ENCODE measurements at regions not wholly inside any gene's neighbourhood (a gene's known extent, or its start where the extent isn't known, plus 50 kb on each side); places are given as distances from the start of the nearest gene placed in this dataset.
"Not testable (repeated sequence)": the region's sequence is repeated elsewhere in the genome, so short reads cannot be mapped to it uniquely, and the experiment has no call there.

- Histone ChIP-seq H3K36me3 (no peaks in the 10 kb centered on the region), H3K27me3 (no peaks in the 10 kb centered on the region), H3K9me3 (no peaks in the 10 kb centered on the region), H3K4me3 (no peak overlapping the region)
- DNase-seq: no peak
These were observed 384.3 kb upstream of the CNTNAP5 start for GRCh38 chr2:123640685-123641335.

- no peak for DNase-seq
- Histone ChIP-seq H3K36me3 (no peaks in the 10 kb centered on the region), H3K27me3 (no peaks in the 10 kb centered on the region), H3K4me3 (no peak overlapping the region), H3K9me3 (no peaks in the 10 kb centered on the region)
These were observed 381.0 kb upstream of the CNTNAP5 start for GRCh38 chr2:123644053-123644452.

- H3K9me3 ChIP-seq: no peaks in the 10 kb centered on the region
- no peaks in the 10 kb centered on the region for H3K27me3 ChIP-seq
- H3K4me3 ChIP-seq: no peak overlapping the region
- no peaks in the 10 kb centered on the region for H3K36me3 ChIP-seq
- no peak for DNase-seq
These were observed 377.1 kb upstream of the CNTNAP5 start for GRCh38 chr2:123648016-123648415.

GRCh38 chr2:123648956-123649355 is 376.1 kb upstream of the CNTNAP5 start:
- Histone ChIP-seq H3K9me3 (no peaks in the 10 kb centered on the region), H3K4me3 (no peak overlapping the region), H3K27me3 (no peaks in the 10 kb centered on the region), H3K36me3 (no peaks in the 10 kb centered on the region)
- DNase-seq: no peak

GRCh38 chr2:123651151-123651550 is 373.9 kb upstream of the CNTNAP5 start:
- no peaks in the 10 kb centered on the region for H3K27me3 ChIP-seq
- no peak for DNase-seq
- no peak overlapping the region for H3K4me3 ChIP-seq
- H3K36me3 ChIP-seq: no peaks in the 10 kb centered on the region
- H3K9me3 ChIP-seq: no peaks in the 10 kb centered on the region

- no peak for DNase-seq
- Histone ChIP-seq H3K36me3 (no peaks in the 10 kb centered on the region), H3K4me3 (no peak overlapping the region), H3K27me3 (no peaks in the 10 kb centered on the region), H3K9me3 (no peaks in the 10 kb centered on the region)
These were observed 372.8 kb upstream of the CNTNAP5 start for GRCh38 chr2:123652320-123652719.

GRCh38 chr2:123656590-123656989 is 368.5 kb upstream of the CNTNAP5 start:
- DNase-seq: no peak
- H3K4me3 ChIP-seq: no peak overlapping the region
- no peaks in the 10 kb centered on the region for H3K27me3 ChIP-seq
- no peaks in the 10 kb centered on the region for H3K36me3 ChIP-seq
- H3K9me3 ChIP-seq: peaks cover 15% of the 10 kb centered on the region

- Histone ChIP-seq H3K9me3 (peaks cover 15% of the 10 kb centered on the region), H3K36me3 (no peaks in the 10 kb centered on the region), H3K4me3 (no peak overlapping the region), H3K27me3 (no peaks in the 10 kb centered on the region)
- DNase-seq: no peak
These were observed 366.0 kb upstream of the CNTNAP5 start for GRCh38 chr2:123659120-123659519.

GRCh38 chr2:123670286-123670685 is 354.8 kb upstream of the CNTNAP5 start:
- no peaks in the 10 kb centered on the region for H3K27me3 ChIP-seq
- H3K9me3 ChIP-seq: 0 out of 2 replicates have a peak, but pooled peaks cover under 1% of the 10 kb centered on the region
- no peak overlapping the region for H3K4me3 ChIP-seq
- DNase-seq: no peak
- no peaks in the 10 kb centered on the region for H3K36me3 ChIP-seq

GRCh38 chr2:123683797-123684196 is 341.3 kb upstream of the CNTNAP5 start:
- H3K36me3 ChIP-seq, H3K27me3 ChIP-seq, H3K9me3 ChIP-seq, DNase-seq, H3K4me3 ChIP-seq: not testable (repeated sequence)

GRCh38 chr2:123687064-123687463 is 338.0 kb upstream of the CNTNAP5 start:
- H3K36me3 ChIP-seq: no peaks in the 10 kb centered on the region
- no peaks in the 10 kb centered on the region for H3K9me3 ChIP-seq
- no peak overlapping the region for H3K4me3 ChIP-seq
- H3K27me3 ChIP-seq: no peaks in the 10 kb centered on the region
- DNase-seq: no peak

- DNase-seq: no peak
- Histone ChIP-seq H3K4me3 (no peak overlapping the region), H3K27me3 (no peaks in the 10 kb centered on the region), H3K36me3 (no peaks in the 10 kb centered on the region), H3K9me3 (no peaks in the 10 kb centered on the region)
These were observed 336.7 kb upstream of the CNTNAP5 start for GRCh38 chr2:123688231-123688940.

- H3K4me3 ChIP-seq: no peak overlapping the region
- DNase-seq: no peak
- no peaks in the 10 kb centered on the region for H3K9me3 ChIP-seq
- no peaks in the 10 kb centered on the region for H3K27me3 ChIP-seq
- no peaks in the 10 kb centered on the region for H3K36me3 ChIP-seq
These were observed 333.0 kb upstream of the CNTNAP5 start for GRCh38 chr2:123692121-123692520.

- no peaks in the 10 kb centered on the region for H3K36me3 ChIP-seq
- H3K9me3 ChIP-seq: no peaks in the 10 kb centered on the region
- H3K27me3 ChIP-seq: no peaks in the 10 kb centered on the region
- H3K4me3 ChIP-seq: no peak overlapping the region
- DNase-seq: no peak
These were observed 331.3 kb upstream of the CNTNAP5 start for GRCh38 chr2:123693836-123694235.

GRCh38 chr2:123695426-123695825 is 329.7 kb upstream of the CNTNAP5 start:
- no peaks in the 10 kb centered on the region for H3K27me3 ChIP-seq
- no peaks in the 10 kb centered on the region for H3K36me3 ChIP-seq
- DNase-seq: no peak
- H3K4me3 ChIP-seq: no peak overlapping the region
- no peaks in the 10 kb centered on the region for H3K9me3 ChIP-seq

- H3K27me3 ChIP-seq: no peaks in the 10 kb centered on the region
- no peaks in the 10 kb centered on the region for H3K9me3 ChIP-seq
- no peak for DNase-seq
- no peaks in the 10 kb centered on the region for H3K36me3 ChIP-seq
- no peak overlapping the region for H3K4me3 ChIP-seq
These were observed 329.1 kb upstream of the CNTNAP5 start for GRCh38 chr2:123696021-123696420.

GRCh38 chr2:123696799-123697410 is 328.2 kb upstream of the CNTNAP5 start:
- no peaks in the 10 kb centered on the region for H3K9me3 ChIP-seq
- no peaks in the 10 kb centered on the region for H3K27me3 ChIP-seq
- H3K36me3 ChIP-seq: no peaks in the 10 kb centered on the region
- no peak for DNase-seq
- no peak overlapping the region for H3K4me3 ChIP-seq

All from MG63 (cell line).